Body of pancreas (tissue), 4 donors: ENCODE measurements at regions not wholly inside any gene's neighbourhood (a gene's known extent, or its start where the extent isn't known, plus 50 kb on each side); places are given as distances from the start of the nearest gene placed in this dataset.
"Not testable (repeated sequence)": the region's sequence is repeated elsewhere in the genome, so short reads cannot be mapped to it uniquely, and the experiment has no call there.

Source experiments
- ATAC-seq: fragments of 150-250 bp; one replicate; pipeline ENCODE4 v1.9.1; 2016
- DNase-seq, 4 donors: peaks; one replicate each; pipeline ENCODE4 v3.0.0-alpha.2; 2019
- H3K27ac ChIP-seq, 4 donors: fragments of 200-600 bp; sonication (generic); 1 replicate in 3 of 4; 2 replicates in 1 of 4; pipeline versions ENCODE4 v1.5.1 to v1.6.1; 2016 to 2019; ENCODE audit warnings: mild to moderate bottlenecking in 1 of 4, mixed read lengths in 1 of 4, moderate library complexity in 1 of 4
- H3K27me3 ChIP-seq, 2 donors: fragments of 200-600 bp; sonication (generic); one replicate each; pipeline ENCODE4 v1.6.0; 2016; ENCODE audit warnings: mild to moderate bottlenecking in 1 of 2
- H3K36me3 ChIP-seq, 2 donors: fragments of 200-600 bp; sonication (generic); replicated peaks in 1 of 2; 2 replicates each; pipeline ENCODE4 v1.5.1; 2016; ENCODE audit warnings: low read depth in 2 of 2; ENCODE audit not compliant: insufficient read depth in 1 of 2
- H3K4me1 ChIP-seq: fragments of 200-600 bp; sonication (generic); one replicate; pipeline ENCODE4 v1.6.0; 2016
- H3K4me3 ChIP-seq, 2 donors: fragments of 200-600 bp; sonication (generic); 1 replicate in 1 of 2; 2 replicates in 1 of 2; pipeline ENCODE4 v1.5.1; 2016 to 2019
- H3K9me3 ChIP-seq, 3 donors: fragments of 200-600 bp; sonication (generic); 1 replicate in 2 of 3; 2 replicates in 1 of 3; pipeline ENCODE4 v1.5.1; 2016
- POLR2A ChIP-seq, 3 donors: fragments of 450-650 bp; IDR thresholded peaks; one replicate each; pipeline ENCODE4 v1.6.1; 2016; ENCODE audit warnings: antibody characterized with exemption in 3 of 3, mild to moderate bottlenecking in 2 of 3
- WGBS, 2 donors: methylation state at CpG; one replicate each; pipeline ENCODE4 v1.1.5; 2017; 5-methylcytosine and 5-hydroxymethylcytosine counted together
- intact Hi-C: fragments of 100-400 bp; cut with DNase I; formaldehyde crosslinking; loops from one replicate; pipeline ENCODE4 v1.15.1; 2023
- TF ChIP-seq, protein P1 (sequence below), 7 experiments: fragments of 450-650 bp in 4 of 7; fragments of 200-600 bp in 3 of 7; sonication (generic) in 3 of 7; IDR thresholded peaks; one replicate each; pipeline ENCODE4 v1.5.1; 2016 to 2019; ENCODE audit warnings: antibody characterized with exemption in 7 of 7

DNA sequence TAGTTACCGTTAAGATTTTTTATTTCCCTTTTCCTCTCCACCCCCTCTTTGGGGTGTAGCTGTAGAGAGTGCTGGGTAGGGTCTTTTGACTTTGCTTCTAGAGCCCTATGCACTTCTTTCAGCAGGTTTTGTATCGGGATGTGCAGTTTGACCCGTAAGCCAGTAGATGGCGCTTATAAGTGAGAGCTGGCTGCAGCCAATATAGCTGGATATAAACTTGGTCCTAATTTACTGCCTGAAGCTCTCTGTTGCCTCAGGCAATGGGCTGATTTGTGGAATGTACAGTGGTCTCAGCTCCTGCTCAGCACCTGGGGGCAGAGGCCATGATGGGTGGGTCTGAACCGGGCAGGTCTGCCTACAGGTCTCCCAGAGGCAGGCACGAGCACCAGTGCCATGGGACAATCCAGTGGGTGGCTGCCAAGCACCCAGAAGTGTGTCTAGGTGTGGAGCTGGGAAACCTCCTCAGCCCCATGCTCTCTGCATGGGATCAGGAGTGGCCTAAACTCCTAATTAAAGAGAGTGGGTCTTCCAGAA, 146.5 kb downstream of the SPANXN1 start:
- DNase-seq (no peak), ATAC-seq (no peak)
- Histone ChIP-seq H3K27me3 (no peaks in the 10 kb centered on the region), H3K4me1 (no peaks in the 10 kb centered on the region), H3K4me3 (no peak overlapping the region), H3K36me3 (no peaks in the 10 kb centered on the region), H3K27ac (no peak overlapping the region), H3K9me3 (no peaks in the 10 kb centered on the region)
- 12 to 20% methylated on average over 4 to 5 of the region's 6 CpGs for WGBS, 2 donors
- no peak for TF ChIP-seq POLR2A (IDR thresholded peaks at IDR 0.05)
- TF ChIP-seq, protein P1, sequence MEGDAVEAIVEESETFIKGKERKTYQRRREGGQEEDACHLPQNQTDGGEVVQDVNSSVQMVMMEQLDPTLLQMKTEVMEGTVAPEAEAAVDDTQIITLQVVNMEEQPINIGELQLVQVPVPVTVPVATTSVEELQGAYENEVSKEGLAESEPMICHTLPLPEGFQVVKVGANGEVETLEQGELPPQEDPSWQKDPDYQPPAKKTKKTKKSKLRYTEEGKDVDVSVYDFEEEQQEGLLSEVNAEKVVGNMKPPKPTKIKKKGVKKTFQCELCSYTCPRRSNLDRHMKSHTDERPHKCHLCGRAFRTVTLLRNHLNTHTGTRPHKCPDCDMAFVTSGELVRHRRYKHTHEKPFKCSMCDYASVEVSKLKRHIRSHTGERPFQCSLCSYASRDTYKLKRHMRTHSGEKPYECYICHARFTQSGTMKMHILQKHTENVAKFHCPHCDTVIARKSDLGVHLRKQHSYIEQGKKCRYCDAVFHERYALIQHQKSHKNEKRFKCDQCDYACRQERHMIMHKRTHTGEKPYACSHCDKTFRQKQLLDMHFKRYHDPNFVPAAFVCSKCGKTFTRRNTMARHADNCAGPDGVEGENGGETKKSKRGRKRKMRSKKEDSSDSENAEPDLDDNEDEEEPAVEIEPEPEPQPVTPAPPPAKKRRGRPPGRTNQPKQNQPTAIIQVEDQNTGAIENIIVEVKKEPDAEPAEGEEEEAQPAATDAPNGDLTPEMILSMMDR (IDR thresholded peaks at IDR 0.05), result no peak
- intact Hi-C loops, result no loop called here

DNA sequence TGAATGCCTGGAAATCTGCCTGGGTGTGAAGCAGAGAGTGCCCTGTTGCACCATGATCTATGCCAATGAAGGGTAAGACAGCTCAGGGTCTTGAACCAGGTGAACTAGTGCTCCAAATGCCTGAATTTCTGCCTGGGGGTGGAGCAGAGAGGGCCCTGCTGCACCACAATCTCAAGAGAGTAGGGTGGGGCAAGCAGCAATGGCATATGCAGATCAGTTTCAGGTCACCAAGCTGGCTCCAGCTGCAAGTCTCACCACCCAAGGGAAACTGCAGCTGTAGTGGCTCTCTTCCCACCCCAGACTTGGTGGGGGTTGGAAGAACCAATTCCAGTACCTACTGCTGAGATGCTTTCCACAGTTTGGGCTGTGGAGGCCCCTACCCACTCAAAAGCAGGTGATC, 147.0 kb downstream of the SPANXN1 start:
- no peak overlapping the region for H3K4me3 ChIP-seq
- no peaks in the 10 kb centered on the region for H3K4me1 ChIP-seq
- no peaks in the 10 kb centered on the region for H3K36me3 ChIP-seq
- intact Hi-C loops, result no loop called here
- DNase-seq (no peak), ATAC-seq (no peak)
- TF ChIP-seq, protein P1 (IDR thresholded peaks at IDR 0.05), result no peak
- TF ChIP-seq POLR2A (IDR thresholded peaks at IDR 0.05), result no peak
- no peak overlapping the region for H3K27ac ChIP-seq
- H3K27me3 ChIP-seq, result no peaks in the 10 kb centered on the region
- H3K9me3 ChIP-seq, result no peaks in the 10 kb centered on the region

DNA sequence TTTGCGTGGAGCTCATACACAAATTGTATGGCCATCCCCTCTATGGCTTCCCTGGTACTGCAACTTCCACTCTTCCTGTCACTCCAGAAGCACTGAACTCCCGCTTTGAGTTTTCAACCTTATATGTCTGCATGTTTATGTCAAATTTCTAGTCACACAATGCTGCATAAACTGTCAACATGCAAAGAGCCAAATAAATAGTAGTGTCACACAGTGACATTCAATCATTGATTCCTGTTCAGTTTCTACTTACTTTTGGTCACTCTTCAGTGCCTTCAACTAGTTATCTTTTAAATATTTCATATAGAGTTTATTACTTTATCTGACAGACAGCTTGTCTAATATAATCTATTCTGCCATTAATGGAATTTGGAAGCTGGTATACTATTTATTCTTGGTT, 149.3 kb downstream of the SPANXN1 start:
- WGBS, 2 donors, result 75 to 81% methylated on average over 2 of the region's 2 CpGs
- DNase-seq, result no peak

DNA sequence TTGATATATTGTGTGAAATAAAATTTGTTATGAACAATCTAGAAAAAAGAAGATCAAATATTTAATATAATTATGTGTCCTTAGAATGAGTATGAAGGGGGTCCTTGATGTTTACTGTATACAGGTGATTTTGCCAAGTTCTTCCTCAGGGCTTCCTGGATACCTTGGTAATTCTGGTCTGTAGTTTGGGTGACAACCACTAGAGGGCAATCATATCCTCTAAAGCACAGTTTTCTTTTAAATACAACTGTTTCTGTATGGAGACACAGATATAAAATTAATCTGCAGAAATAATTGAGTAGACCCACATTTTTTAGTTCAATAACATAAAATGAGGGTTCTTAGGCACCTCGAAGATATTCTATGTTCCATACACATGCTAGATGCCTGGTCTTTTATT, 157.7 kb downstream of the SPANXN1 start:
- peak; percentile 5 to 27 (median 16) for DNase-seq

More for the DNA sequence above, 149.3 kb downstream of the SPANXN1 start:
- intact Hi-C loops, result no loop called here
- no peaks in the 10 kb centered on the region for H3K9me3 ChIP-seq
- ATAC-seq, result no peak
- no peaks in the 10 kb centered on the region for H3K36me3 ChIP-seq
- H3K4me3 ChIP-seq, result no peak overlapping the region
- H3K4me1 ChIP-seq, result no peaks in the 10 kb centered on the region
- TF ChIP-seq, protein P1 (IDR thresholded peaks at IDR 0.05), result no peak
- TF ChIP-seq POLR2A (IDR thresholded peaks at IDR 0.05), result no peak
- no peak overlapping the region for H3K27ac ChIP-seq
- no peaks in the 10 kb centered on the region for H3K27me3 ChIP-seq

DNA sequence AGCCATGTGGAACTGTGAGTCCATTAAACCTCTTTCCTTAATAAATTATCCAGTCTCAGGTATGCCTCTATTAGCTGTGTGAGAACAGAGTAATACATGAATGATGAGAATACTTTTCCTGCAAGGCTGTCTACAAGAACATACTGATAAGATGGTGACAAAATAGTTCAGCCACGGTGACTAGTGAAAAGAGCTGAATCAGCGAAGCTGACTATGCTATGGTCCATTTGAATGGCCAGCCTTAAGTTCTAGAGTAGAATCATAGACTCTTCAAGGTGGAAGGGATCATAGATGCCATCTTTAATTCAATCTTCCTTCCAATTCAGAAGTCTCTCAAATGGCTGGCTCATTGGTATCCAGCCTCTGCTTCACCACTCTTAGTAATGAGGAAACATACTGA, 163.3 kb downstream of the SPANXN1 start:
- ATAC-seq (no peak), DNase-seq (no peak)
- Histone ChIP-seq H3K4me3 (no peak overlapping the region), H3K4me1 (no peaks in the 10 kb centered on the region), H3K27me3 (no peaks in the 10 kb centered on the region), H3K27ac (no peak overlapping the region), H3K36me3 (no peaks in the 10 kb centered on the region), H3K9me3 (no peaks in the 10 kb centered on the region)
- TF ChIP-seq, protein P1 (IDR thresholded peaks at IDR 0.05), result no peak
- TF ChIP-seq POLR2A (IDR thresholded peaks at IDR 0.05), result no peak
- intact Hi-C loops, result no loop called here
- WGBS, 2 donors, result 48 to 76% methylated on average over 2 of the region's 2 CpGs

More for the DNA sequence above, 157.7 kb downstream of the SPANXN1 start:
- Histone ChIP-seq H3K4me3 (no peak overlapping the region), H3K27ac (no peak overlapping the region), H3K4me1 (no peaks in the 10 kb centered on the region), H3K27me3 (no peaks in the 10 kb centered on the region), H3K36me3 (no peaks in the 10 kb centered on the region), H3K9me3 (no peaks in the 10 kb centered on the region)
- no peak for ATAC-seq
- WGBS, 2 donors, result 0% methylated on average over 1 of the region's 1 CpG
- TF ChIP-seq POLR2A (IDR thresholded peaks at IDR 0.05), result no peak
- TF ChIP-seq, protein P1 (IDR thresholded peaks at IDR 0.05), result peak; percentile 35 to 59 (median 47)
- intact Hi-C loops, result no loop called here

DNA sequence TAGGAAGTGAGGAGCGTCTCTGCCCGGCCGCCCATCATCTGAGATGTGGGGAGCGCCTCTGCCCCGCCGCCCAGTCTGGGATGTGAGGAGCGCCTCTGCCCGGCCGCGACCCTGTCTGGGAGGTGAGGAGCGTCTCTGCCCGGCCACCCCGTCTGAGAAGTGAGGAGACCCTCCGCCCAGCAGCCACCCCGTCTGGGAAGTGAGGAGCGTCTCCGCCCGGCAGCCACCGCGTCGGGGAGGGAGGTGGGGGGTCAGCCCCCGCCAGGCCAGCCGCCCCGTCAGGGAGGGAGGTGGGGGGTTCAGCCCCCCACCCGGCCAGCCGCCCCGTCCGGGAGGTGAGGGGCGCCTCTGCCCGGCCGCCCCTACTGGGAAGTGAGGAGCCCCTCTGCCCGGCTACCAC, 188.9 kb downstream of the SPANXN1 start:
- DNase-seq, H3K27me3 ChIP-seq, intact Hi-C loops, H3K9me3 ChIP-seq, H3K27ac ChIP-seq, H3K4me1 ChIP-seq, H3K4me3 ChIP-seq, ATAC-seq, H3K36me3 ChIP-seq: not testable (repeated sequence)
- 100% methylated on average over 2 of the region's 32 CpGs; no CpG with 5 or more reads in 1 of the 2 donors for WGBS, 2 donors
